Neutrophil (primary cell): ENCODE measurements at regions not wholly inside any gene's neighbourhood (a gene's known extent, or its start where the extent isn't known, plus 50 kb on each side); places are given as distances from the start of the nearest gene placed in this dataset.

Experiments used
- H3K27ac ChIP-seq: fragments of 200-600 bp; sonication (generic); 2 replicates; pipeline ENCODE4 v1.5.1; 2016; ENCODE audit warnings: mild to moderate bottlenecking, moderate library complexity
- H3K27me3 ChIP-seq: fragments of 200-600 bp; sonication (generic); 2 replicates; pipeline ENCODE4 v1.6.0; 2016; ENCODE audit warnings: mild to moderate bottlenecking
- H3K36me3 ChIP-seq: fragments of 200-600 bp; sonication (generic); 2 replicates; pipeline ENCODE4 v1.5.1; 2017
- H3K4me1 ChIP-seq, 2 experiments: fragments of 200-600 bp in 1 of 2; sonication (generic) in 1 of 2; 1 replicate in 1 of 2; 2 replicates in 1 of 2; pipeline versions ENCODE4 v1.5.1 to v1.6.1; 2013 to 2016; ENCODE audit warnings: low read depth in 1 of 2, low read length in 1 of 2, mild to moderate bottlenecking in 1 of 2, moderate library complexity in 1 of 2; ENCODE audit not compliant: control insufficient read depth in 1 of 2, insufficient read depth in 1 of 2
- H3K4me3 ChIP-seq, 2 experiments: fragments of 200-600 bp in 1 of 2; sonication (generic) in 1 of 2; 1 replicate in 1 of 2; 2 replicates in 1 of 2; pipeline ENCODE4 v1.5.1; 2013 to 2016; ENCODE audit warnings: low read depth in 1 of 2, low read length in 1 of 2, mild to moderate bottlenecking in 1 of 2, moderate library complexity in 1 of 2
- H3K9me3 ChIP-seq: fragments of 200-600 bp; sonication (generic); 2 replicates; pipeline ENCODE4 v1.5.1; 2016
- TF ChIP-seq, protein P1 (sequence below): fragments of 200-600 bp; sonication (generic); IDR thresholded peaks from 2 replicates; pipeline ENCODE4 v1.5.1; 2016; ENCODE audit warnings: antibody characterized with exemption

- Histone ChIP-seq H3K36me3 (no peaks in the 10 kb centered on the region), H3K27ac (no peak overlapping the region), H3K4me3 (no peak overlapping the region), H3K9me3 (no peaks in the 10 kb centered on the region), H3K27me3 (no peaks in the 10 kb centered on the region), H3K4me1 (no peaks in the 10 kb centered on the region)
- TF ChIP-seq, protein P1, sequence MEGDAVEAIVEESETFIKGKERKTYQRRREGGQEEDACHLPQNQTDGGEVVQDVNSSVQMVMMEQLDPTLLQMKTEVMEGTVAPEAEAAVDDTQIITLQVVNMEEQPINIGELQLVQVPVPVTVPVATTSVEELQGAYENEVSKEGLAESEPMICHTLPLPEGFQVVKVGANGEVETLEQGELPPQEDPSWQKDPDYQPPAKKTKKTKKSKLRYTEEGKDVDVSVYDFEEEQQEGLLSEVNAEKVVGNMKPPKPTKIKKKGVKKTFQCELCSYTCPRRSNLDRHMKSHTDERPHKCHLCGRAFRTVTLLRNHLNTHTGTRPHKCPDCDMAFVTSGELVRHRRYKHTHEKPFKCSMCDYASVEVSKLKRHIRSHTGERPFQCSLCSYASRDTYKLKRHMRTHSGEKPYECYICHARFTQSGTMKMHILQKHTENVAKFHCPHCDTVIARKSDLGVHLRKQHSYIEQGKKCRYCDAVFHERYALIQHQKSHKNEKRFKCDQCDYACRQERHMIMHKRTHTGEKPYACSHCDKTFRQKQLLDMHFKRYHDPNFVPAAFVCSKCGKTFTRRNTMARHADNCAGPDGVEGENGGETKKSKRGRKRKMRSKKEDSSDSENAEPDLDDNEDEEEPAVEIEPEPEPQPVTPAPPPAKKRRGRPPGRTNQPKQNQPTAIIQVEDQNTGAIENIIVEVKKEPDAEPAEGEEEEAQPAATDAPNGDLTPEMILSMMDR = no peak
Observed at GRCh38 chrX:68920561-68920960, 91.7 kb downstream of the EFNB1 start.

DNA sequence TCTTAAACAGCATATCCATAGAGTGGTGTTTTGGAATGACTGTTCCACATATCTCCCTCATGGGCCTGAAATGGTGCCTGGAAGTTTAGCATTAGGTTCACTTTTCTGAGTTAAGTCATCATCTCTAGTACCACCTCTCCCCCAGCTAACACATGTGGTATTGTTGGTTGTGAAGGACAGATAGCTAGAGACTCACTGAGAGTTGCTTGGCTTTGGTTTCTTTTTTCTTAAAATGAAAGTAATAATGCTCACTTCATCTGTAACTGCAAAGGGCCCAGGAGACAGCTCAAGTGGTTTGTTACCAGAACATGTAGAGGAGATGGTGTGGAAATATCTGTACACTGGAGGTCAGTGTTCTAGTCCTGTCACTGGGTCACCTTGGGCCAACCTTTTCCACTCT lies 90.9 kb downstream of the EFNB1 start:
- Histone ChIP-seq H3K4me1 (no peaks in the 10 kb centered on the region), H3K27me3 (no peaks in the 10 kb centered on the region), H3K9me3 (no peaks in the 10 kb centered on the region), H3K27ac (no peak overlapping the region), H3K4me3 (no peak overlapping the region), H3K36me3 (no peaks in the 10 kb centered on the region)
- TF ChIP-seq, protein P1 = no peak

DNA sequence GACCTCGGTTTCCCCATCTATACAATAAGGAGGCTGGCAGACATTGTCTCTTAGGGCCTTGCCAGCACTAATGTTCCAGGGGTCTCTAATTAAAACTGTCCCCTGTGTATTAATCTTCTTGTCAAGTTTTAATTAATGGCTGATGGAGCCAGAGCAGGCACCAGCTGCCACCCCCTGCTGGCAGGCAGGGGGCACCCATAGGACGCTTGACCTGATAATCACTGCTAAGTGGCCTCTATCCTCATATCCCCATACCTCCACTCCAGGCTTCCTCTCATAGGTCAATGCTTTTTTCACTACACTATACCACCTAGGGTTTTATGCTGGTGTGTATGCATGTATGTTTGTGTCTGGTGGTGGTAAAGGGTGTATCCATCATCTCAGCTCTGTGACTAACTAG lies 89.4 kb downstream of the EFNB1 start:
- H3K4me3 ChIP-seq = no peak overlapping the region
- TF ChIP-seq, protein P1 = no peak
- H3K9me3 ChIP-seq = no peaks in the 10 kb centered on the region

DNA sequence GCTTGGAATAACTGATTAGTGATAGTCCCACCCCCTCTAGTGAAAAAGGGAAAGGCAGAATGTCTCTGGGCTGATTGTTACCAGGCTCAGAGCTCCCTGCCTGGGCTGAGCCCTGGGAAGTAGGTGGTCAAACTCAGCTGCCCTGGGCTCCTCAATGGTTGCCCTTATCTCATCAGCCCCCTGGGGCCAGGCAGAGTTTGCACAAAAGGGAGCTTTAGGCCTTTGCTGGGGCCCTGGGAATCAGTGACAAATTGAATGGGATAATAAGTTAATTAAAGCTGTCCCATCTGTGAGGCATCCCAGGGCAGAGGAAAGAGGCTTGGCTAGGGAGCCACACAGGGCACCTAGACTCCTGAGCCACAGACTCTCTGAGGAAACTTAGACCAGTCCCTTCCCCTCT lies 89.0 kb downstream of the EFNB1 start:
- Histone ChIP-seq H3K27me3 (peaks cover 6% of the 10 kb centered on the region), H3K4me3 (no peak overlapping the region)
- TF ChIP-seq, protein P1 = no peak

More for the DNA sequence above, 89.4 kb downstream of the EFNB1 start:
- peaks cover 2% of the 10 kb centered on the region for H3K27me3 ChIP-seq
- H3K27ac ChIP-seq = no peak overlapping the region
- no peaks in the 10 kb centered on the region for H3K4me1 ChIP-seq
- H3K36me3 ChIP-seq = no peaks in the 10 kb centered on the region

DNA sequence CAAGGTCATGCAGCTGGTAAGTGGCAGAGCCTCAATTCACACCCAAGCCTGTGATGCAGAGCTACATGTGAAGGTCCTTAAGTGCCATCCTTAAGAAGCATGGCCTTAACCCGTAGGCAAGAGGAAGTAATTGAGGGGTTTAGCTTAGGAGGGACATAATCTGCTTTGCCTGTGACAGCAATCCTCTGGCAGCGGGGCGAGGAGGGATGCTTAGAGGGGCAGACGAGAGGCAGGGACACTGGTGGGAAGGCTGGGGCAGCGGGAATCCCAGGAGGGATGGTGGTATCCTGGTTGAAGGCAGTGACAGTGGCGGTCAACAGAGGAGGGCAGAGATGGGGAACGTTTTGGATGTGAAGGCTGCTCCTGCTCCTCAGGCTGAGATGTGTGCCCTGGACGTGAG lies 88.1 kb downstream of the EFNB1 start:
- Histone ChIP-seq H3K36me3 (no peaks in the 10 kb centered on the region), H3K9me3 (no peaks in the 10 kb centered on the region), H3K27ac (no peak overlapping the region), H3K4me1 (no peaks in the 10 kb centered on the region), H3K4me3 (no peak overlapping the region), H3K27me3 (peaks cover 15% of the 10 kb centered on the region)
- TF ChIP-seq, protein P1 = no peak

More for the DNA sequence above, 89.0 kb downstream of the EFNB1 start:
- Histone ChIP-seq H3K36me3 (no peaks in the 10 kb centered on the region), H3K9me3 (no peaks in the 10 kb centered on the region), H3K27ac (no peak overlapping the region), H3K4me1 (no peaks in the 10 kb centered on the region)

DNA sequence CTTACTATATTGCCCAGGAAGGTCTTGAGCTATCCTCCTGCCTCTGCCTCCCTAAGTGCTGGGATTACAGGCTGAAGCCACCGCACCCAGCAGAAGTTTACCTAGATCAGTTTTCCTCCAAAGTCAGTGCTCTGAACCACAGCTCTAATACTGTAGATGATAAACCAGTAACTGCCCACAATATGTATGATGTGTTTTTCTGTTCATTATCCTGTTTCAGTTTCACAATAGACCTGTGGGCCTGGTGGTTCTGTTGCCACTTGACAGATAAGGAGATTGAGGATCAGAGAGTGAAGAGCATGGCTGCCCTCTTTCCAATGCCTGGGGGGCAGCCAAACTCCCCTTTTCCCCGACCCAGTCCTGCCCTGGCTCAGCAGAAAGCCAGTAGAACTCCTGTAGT lies 87.0 kb downstream of the EFNB1 start:
- no peak overlapping the region for H3K27ac ChIP-seq
- no peaks in the 10 kb centered on the region for H3K36me3 ChIP-seq
- H3K4me3 ChIP-seq = no peak overlapping the region
- TF ChIP-seq, protein P1 = no peak
- H3K9me3 ChIP-seq = no peaks in the 10 kb centered on the region
- peaks cover 22% of the 10 kb centered on the region for H3K27me3 ChIP-seq
- H3K4me1 ChIP-seq = no peaks in the 10 kb centered on the region
